Endodermal cell (in vitro differentiated cells): ENCODE measurements at regions not wholly inside any gene's neighbourhood (a gene's known extent, or its start where the extent isn't known, plus 50 kb on each side); places are given as distances from the start of the nearest gene placed in this dataset.

ENCODE experiments used
- DNase-seq: peaks from one replicate; pipeline ENCODE4 v3.0.0-alpha.2; 2017
- H3K27ac ChIP-seq: 2 replicates; pipeline ENCODE4 v1.5.1; 2013; ENCODE audit warnings: mild to moderate bottlenecking, low read depth, low read length, moderate library complexity
- H3K27me3 ChIP-seq: 2 replicates; pipeline ENCODE4 v1.6.1; 2013; ENCODE audit warnings: mild to moderate bottlenecking, low read length, moderate library complexity; ENCODE audit not compliant: insufficient read depth, control insufficient read depth, poor library complexity, severe bottlenecking
- H3K36me3 ChIP-seq: 2 replicates; pipeline ENCODE4 v1.7.0; 2013; ENCODE audit warnings: mild to moderate bottlenecking, low read length, moderate library complexity; ENCODE audit not compliant: control insufficient read depth, insufficient read depth
- H3K4me1 ChIP-seq: one replicate; pipeline ENCODE4 v1.7.0; 2013; ENCODE audit warnings: low read length; ENCODE audit not compliant: control insufficient read depth, insufficient read depth
- H3K4me3 ChIP-seq: 2 replicates; pipeline ENCODE4 v1.5.1; 2013; ENCODE audit warnings: mild to moderate bottlenecking, low read length, moderate library complexity
- H3K9ac ChIP-seq: 2 replicates; pipeline ENCODE4 v1.6.1; 2013; ENCODE audit warnings: mild to moderate bottlenecking, low read length, moderate library complexity; ENCODE audit not compliant: poor library complexity, severe bottlenecking; ENCODE audit errors: extremely low read depth
- H3K9me3 ChIP-seq: 2 replicates; pipeline ENCODE4 v1.6.1; 2013; ENCODE audit warnings: mild to moderate bottlenecking, low read length, moderate library complexity; ENCODE audit not compliant: control insufficient read depth
- H3K27ac Mint-ChIP-seq: 2 replicates; pipeline ENCODE4 v1.8.0; 2020; ENCODE audit warnings: mixed read lengths
- H3K27me3 Mint-ChIP-seq: 2 replicates; pipeline ENCODE4 v1.8.0; 2021; ENCODE audit warnings: mild to moderate bottlenecking, mixed read lengths; ENCODE audit not compliant: insufficient read depth
- H3K36me3 Mint-ChIP-seq: 2 replicates; pipeline ENCODE4 v1.8.0; 2020; ENCODE audit warnings: low read depth, mixed read lengths
- H3K4me1 Mint-ChIP-seq: 2 replicates; pipeline ENCODE4 v1.8.0; 2020; ENCODE audit warnings: mixed read lengths
- H3K4me3 Mint-ChIP-seq: 2 replicates; pipeline ENCODE4 v1.8.0; 2020; ENCODE audit warnings: mild to moderate bottlenecking, moderate library complexity, mixed read lengths
- H3K9me3 Mint-ChIP-seq: 2 replicates; pipeline ENCODE4 v1.8.0; 2020; ENCODE audit warnings: mild to moderate bottlenecking, mixed read lengths
- WGBS, 2 experiments: methylation state at CpG; one replicate each; pipeline versions ENCODE4 v1.1.5 to v1.1.7; 2013; ENCODE audit warnings: missing lambda C conversion rate in 2 of 2, mixed read lengths in 1 of 2; ENCODE audit not compliant: insufficient coverage in 1 of 2, insufficient read length in 1 of 2; 5-methylcytosine and 5-hydroxymethylcytosine counted together
- TF ChIP-seq, protein P1 (sequence below): fragments of 200-600 bp; sonication (generic); conservative IDR thresholded peaks from 2 replicates; pipeline ENCODE4 v1.5.0; 2021; ENCODE audit warnings: antibody characterized with exemption, mild to moderate bottlenecking

GRCh38 chr14:32265584-32265983, 62.5 kb upstream of the RNU6-8 start:
- TF ChIP-seq, protein P1, sequence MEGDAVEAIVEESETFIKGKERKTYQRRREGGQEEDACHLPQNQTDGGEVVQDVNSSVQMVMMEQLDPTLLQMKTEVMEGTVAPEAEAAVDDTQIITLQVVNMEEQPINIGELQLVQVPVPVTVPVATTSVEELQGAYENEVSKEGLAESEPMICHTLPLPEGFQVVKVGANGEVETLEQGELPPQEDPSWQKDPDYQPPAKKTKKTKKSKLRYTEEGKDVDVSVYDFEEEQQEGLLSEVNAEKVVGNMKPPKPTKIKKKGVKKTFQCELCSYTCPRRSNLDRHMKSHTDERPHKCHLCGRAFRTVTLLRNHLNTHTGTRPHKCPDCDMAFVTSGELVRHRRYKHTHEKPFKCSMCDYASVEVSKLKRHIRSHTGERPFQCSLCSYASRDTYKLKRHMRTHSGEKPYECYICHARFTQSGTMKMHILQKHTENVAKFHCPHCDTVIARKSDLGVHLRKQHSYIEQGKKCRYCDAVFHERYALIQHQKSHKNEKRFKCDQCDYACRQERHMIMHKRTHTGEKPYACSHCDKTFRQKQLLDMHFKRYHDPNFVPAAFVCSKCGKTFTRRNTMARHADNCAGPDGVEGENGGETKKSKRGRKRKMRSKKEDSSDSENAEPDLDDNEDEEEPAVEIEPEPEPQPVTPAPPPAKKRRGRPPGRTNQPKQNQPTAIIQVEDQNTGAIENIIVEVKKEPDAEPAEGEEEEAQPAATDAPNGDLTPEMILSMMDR, result no peak
- Histone ChIP-seq H3K4me3 (no peak overlapping the region), H3K36me3 (no peaks in the 10 kb centered on the region), H3K9ac (no peak overlapping the region), H3K9me3 (peaks cover 26% of the 10 kb centered on the region), H3K27ac (no peak overlapping the region), H3K4me1 (no peaks in the 10 kb centered on the region), H3K27me3 (no peaks in the 10 kb centered on the region)
- H3K36me3 Mint-ChIP-seq, result peaks cover 6% of the 10 kb centered on the region
- 91% methylated on average over 2 of the region's 2 CpGs; no CpG with 5 or more reads in 1 of the 2 experiments for WGBS, 2 experiments
- H3K4me1 Mint-ChIP-seq, result no peaks in the 10 kb centered on the region
- H3K27ac Mint-ChIP-seq, result no peak overlapping the region
- no peak for DNase-seq
- peaks cover 23% of the 10 kb centered on the region for H3K9me3 Mint-ChIP-seq
- H3K27me3 Mint-ChIP-seq, result peaks cover 2% of the 10 kb centered on the region
- H3K4me3 Mint-ChIP-seq, result no peak overlapping the region

DNA sequence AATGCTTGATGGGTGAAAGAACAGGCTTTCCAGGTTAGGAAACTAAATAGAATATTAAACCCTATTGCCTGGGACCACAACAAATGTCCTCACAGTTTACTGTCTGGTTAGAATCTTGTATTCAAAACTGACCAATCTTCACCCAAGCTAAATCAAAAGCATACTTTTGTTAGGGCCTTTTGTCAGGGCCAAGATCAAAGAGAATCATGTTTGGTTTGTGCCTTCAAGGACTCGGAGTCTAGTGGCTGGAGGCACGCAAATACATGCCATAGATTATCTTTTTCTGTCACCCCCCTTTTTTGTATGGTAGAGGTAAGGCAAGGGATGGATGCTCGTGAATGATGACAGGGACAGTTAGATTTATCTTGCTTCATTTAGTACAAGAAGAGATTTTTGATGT, 51.1 kb upstream of the AKAP6 start:
- Mint-ChIP-seq H3K36me3 (no peaks in the 10 kb centered on the region), H3K27ac (no peak overlapping the region), H3K27me3 (no peaks in the 10 kb centered on the region), H3K4me1 (no peaks in the 10 kb centered on the region), H3K9me3 (peaks cover 9% of the 10 kb centered on the region), H3K4me3 (no peak overlapping the region)
- Histone ChIP-seq H3K27me3 (no peaks in the 10 kb centered on the region), H3K9ac (no peak overlapping the region), H3K36me3 (no peaks in the 10 kb centered on the region), H3K9me3 (no peaks in the 10 kb centered on the region), H3K4me1 (no peaks in the 10 kb centered on the region), H3K27ac (no peak overlapping the region), H3K4me3 (no peak overlapping the region)
- no peak for DNase-seq
- WGBS, 2 experiments, result 80 to 97% methylated on average over 1 to 2 of the region's 3 CpGs
- TF ChIP-seq, protein P1, result no peak
